ENCODE measurements at regions not wholly inside any gene's neighbourhood (a gene's known extent, or its start where the extent isn't known, plus 50 kb on each side); places are given as distances from the start of the nearest gene placed in this dataset.

- DNase-seq (ENCODE audit: extremely low spot score, unreplicated experiment): no peak
These were observed 69.7 kb upstream of the GALNT18 start for GRCh38 chr11:11691296-11692151.

GRCh38 chr11:11681536-11681935 is 59.7 kb upstream of the GALNT18 start:
- TF ChIP-seq CTCF (conservative IDR thresholded peaks at IDR 0.05): no peak
- DNase-seq (ENCODE audit: extremely low spot score, unreplicated experiment): no peak
- Mint-ChIP-seq H3K27ac (no peak overlapping the region), H3K36me3 (no peaks in the 10 kb centered on the region), H3K4me3 (no peak overlapping the region), H3K4me1 (ENCODE audit: unreplicated experiment) (no peaks in the 10 kb centered on the region), H3K27me3 (peaks cover 8% of the 10 kb centered on the region), H3K9me3 (no peaks in the 10 kb centered on the region)

More at GRCh38 chr11:11691296-11692151, 69.7 kb upstream of the GALNT18 start:
- Mint-ChIP-seq H3K4me3 (no peak overlapping the region), H3K27me3 (peaks cover 3% of the 10 kb centered on the region), H3K4me1 (ENCODE audit: unreplicated experiment) (no peaks in the 10 kb centered on the region), H3K36me3 (no peaks in the 10 kb centered on the region), H3K27ac (no peak overlapping the region), H3K9me3 (no peaks in the 10 kb centered on the region)
- no peak for TF ChIP-seq CTCF (conservative IDR thresholded peaks at IDR 0.05)

- H3K27me3 Mint-ChIP-seq: peaks cover 8% of the 10 kb centered on the region
- no peaks in the 10 kb centered on the region for H3K9me3 Mint-ChIP-seq
- DNase-seq (ENCODE audit: extremely low spot score, unreplicated experiment): no peak
- no peak overlapping the region for H3K27ac Mint-ChIP-seq
- no peak for TF ChIP-seq CTCF (conservative IDR thresholded peaks at IDR 0.05)
- H3K36me3 Mint-ChIP-seq: no peaks in the 10 kb centered on the region
- H3K4me3 Mint-ChIP-seq: no peak overlapping the region
- no peaks in the 10 kb centered on the region for H3K4me1 Mint-ChIP-seq (ENCODE audit: unreplicated experiment)
These were observed 56.0 kb upstream of the GALNT18 start for GRCh38 chr11:11677672-11678356.

- no peaks in the 10 kb centered on the region for H3K36me3 Mint-ChIP-seq
- TF ChIP-seq CTCF (conservative IDR thresholded peaks at IDR 0.05): no peak
- H3K9me3 Mint-ChIP-seq: no peaks in the 10 kb centered on the region
- H3K27ac Mint-ChIP-seq: no peak overlapping the region
- no peaks in the 10 kb centered on the region for H3K4me1 Mint-ChIP-seq (ENCODE audit: unreplicated experiment)
- H3K4me3 Mint-ChIP-seq: no peak overlapping the region
- no peaks in the 10 kb centered on the region for H3K27me3 Mint-ChIP-seq
- no peak for DNase-seq (ENCODE audit: extremely low spot score, unreplicated experiment)
These were observed 53.9 kb upstream of the GALNT18 start for GRCh38 chr11:11675671-11676181.

GRCh38 chr11:11672789-11673188 is 51.0 kb upstream of the GALNT18 start:
- no peaks in the 10 kb centered on the region for H3K36me3 Mint-ChIP-seq

More at GRCh38 chr11:11672789-11673188, 51.0 kb upstream of the GALNT18 start:
- no peaks in the 10 kb centered on the region for H3K9me3 Mint-ChIP-seq
- no peak for TF ChIP-seq CTCF (conservative IDR thresholded peaks at IDR 0.05)
- peaks cover 13% of the 10 kb centered on the region for H3K4me1 Mint-ChIP-seq (ENCODE audit: unreplicated experiment)
- peaks cover 19% of the 10 kb centered on the region for H3K27me3 Mint-ChIP-seq
- no peak for DNase-seq (ENCODE audit: extremely low spot score, unreplicated experiment)
- no peak overlapping the region for H3K4me3 Mint-ChIP-seq
- no peak overlapping the region for H3K27ac Mint-ChIP-seq

Data from type B pancreatic cell (in vitro differentiated cells).